OCI-LY1 (cell line): ENCODE measurements at regions not wholly inside any gene's neighbourhood (a gene's known extent, or its start where the extent isn't known, plus 50 kb on each side); places are given as distances from the start of the nearest gene placed in this dataset.

Experiments
- EZH2 ChIP-seq: fragments of 200-600 bp; sonication (generic), shearing (Covaris generic); IDR thresholded peaks from 2 replicates; pipeline ENCODE4 v1.8.0; 2017; ENCODE audit warnings: borderline replicate concordance, mixed run types, mild to moderate bottlenecking, antibody characterized with exemption, low read length, moderate library complexity, mixed read lengths
- TF ChIP-seq, protein P1 (sequence below): fragments of 200-600 bp; sonication (generic), shearing (Covaris generic); IDR thresholded peaks from 2 replicates; pipeline ENCODE4 v1.5.1; 2017; ENCODE audit warnings: mild to moderate bottlenecking, antibody characterized with exemption, low read length, moderate library complexity, mixed read lengths

DNA sequence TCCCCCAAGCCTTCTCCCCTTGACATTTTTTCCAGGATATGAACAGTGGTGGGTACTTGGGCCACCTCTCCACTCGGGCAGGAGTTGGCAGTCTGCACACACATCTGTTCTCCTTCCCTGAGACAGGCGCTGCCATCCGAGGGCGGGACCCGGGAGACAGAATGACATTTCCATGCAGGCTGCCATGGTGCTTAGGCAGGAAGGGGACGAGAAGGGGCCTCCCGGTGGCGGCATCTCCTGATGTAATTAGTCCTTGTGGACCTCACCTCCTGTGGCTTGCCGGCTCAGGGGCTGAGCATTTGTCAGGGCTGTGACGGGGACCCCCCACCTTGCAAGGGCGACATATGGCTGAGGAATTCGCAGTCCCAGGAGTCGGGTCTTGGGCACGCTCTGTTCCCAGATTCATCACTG lies 197.2 kb downstream of the FOXL1 start:
- TF ChIP-seq, protein P1, sequence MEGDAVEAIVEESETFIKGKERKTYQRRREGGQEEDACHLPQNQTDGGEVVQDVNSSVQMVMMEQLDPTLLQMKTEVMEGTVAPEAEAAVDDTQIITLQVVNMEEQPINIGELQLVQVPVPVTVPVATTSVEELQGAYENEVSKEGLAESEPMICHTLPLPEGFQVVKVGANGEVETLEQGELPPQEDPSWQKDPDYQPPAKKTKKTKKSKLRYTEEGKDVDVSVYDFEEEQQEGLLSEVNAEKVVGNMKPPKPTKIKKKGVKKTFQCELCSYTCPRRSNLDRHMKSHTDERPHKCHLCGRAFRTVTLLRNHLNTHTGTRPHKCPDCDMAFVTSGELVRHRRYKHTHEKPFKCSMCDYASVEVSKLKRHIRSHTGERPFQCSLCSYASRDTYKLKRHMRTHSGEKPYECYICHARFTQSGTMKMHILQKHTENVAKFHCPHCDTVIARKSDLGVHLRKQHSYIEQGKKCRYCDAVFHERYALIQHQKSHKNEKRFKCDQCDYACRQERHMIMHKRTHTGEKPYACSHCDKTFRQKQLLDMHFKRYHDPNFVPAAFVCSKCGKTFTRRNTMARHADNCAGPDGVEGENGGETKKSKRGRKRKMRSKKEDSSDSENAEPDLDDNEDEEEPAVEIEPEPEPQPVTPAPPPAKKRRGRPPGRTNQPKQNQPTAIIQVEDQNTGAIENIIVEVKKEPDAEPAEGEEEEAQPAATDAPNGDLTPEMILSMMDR = no peak
- no peak for TF ChIP-seq EZH2
